KG1 (cell line): ENCODE measurements at regions not wholly inside any gene's neighbourhood (a gene's known extent, or its start where the extent isn't known, plus 50 kb on each side); places are given as distances from the start of the nearest gene placed in this dataset.
"Not testable (repeated sequence)": the region's sequence is repeated elsewhere in the genome, so short reads cannot be mapped to it uniquely, and the experiment has no call there.

Source experiments
- DNase-seq: peaks from one replicate; lab custom pipeline; 2025; lab: John Stamatoyannopoulos, UW

DNA sequence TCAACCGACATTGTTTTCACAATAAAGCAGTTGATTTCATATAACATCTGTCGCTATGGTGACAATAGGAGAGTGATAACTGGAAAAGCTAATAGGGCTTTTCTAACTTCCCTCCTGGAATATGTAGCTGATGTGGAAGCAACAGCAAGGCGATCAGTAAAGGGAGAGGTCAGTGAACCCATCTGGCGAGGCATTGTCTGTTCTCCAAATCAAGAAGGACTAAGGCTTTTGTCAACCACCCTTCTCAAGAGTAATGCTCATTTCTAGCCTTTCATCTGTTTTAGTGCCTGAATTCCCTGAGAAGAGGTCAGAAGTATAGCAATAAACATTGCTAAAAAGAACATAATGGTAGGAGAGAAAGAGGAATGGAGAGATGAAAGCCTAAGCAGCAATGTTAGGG, 201.3 kb downstream of the AKAP7 start:
- no peak for DNase-seq

- not testable (repeated sequence) for DNase-seq
Observed at GRCh38 chr6:131346896-131347295, 211.6 kb downstream of the AKAP7 start.

DNA sequence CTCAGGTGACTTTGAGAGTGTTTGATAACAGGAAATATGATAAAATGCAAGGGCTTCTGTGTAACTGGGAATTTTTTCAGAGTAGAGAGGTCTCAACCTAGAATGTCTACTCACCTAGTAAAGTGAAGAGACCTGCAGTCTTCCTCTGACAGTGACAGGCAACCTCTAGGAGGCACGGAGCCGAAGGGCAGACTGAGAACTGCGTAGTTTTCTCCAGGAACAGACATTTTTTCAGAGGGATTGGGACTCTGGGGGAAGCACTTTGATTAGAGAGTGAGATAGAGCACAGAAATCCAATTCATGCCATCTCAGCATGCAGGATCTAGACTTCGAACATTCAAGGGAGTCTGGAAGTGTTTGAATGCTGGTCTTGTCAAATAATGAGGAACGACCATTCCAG, 213.3 kb downstream of the AKAP7 start:
- no peak for DNase-seq

DNA sequence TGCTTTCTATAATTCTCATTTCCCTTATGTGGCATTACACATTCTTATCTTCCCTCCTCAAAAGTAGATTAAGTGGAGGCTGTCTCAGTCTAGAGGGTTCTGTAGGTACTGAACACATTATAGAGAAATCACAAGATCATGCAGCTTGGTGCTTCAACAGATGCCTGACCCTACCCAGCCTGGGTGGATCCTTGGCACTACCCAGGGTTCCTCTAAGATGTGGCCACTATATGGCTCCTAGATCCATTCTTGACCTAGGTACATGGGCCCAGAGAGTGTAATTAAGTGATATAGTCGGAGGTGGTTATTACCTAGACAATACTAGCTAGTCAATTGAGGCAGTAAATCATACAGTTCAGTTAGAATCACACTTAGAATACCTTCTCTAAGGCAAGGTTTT, 213.9 kb downstream of the AKAP7 start:
- DNase-seq: no peak

- no peak for DNase-seq
Observed at GRCh38 chr6:131353106-131353505, 217.8 kb downstream of the AKAP7 start.

GRCh38 chr6:131353876-131354275, 218.6 kb downstream of the AKAP7 start:
- DNase-seq: no peak

GRCh38 chr6:131354356-131354755, 218.7 kb upstream of the ARG1 start:
- no peak for DNase-seq

- no peak for DNase-seq
Observed at GRCh38 chr6:131356161-131356560, 216.9 kb upstream of the ARG1 start.

DNA sequence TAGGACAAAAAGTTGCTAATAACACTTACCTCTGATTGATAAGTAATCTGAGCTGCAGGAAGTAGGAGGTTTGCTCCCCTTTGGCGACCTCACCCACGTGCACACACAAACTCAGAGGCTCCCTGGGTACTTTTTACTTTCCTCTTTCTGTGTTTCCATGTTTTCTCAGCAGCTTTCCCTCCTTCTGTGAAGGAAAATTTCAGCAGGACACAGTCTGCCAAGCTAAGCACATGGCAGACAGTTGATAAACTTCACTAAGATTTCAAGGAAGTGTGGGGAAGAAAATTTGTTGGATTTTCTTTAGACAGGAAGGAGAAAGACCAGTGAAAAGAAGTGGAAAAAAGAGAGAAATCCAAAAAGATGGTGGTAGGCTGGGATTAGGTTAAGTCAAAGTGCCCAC, 215.5 kb upstream of the ARG1 start:
- no peak for DNase-seq

DNA sequence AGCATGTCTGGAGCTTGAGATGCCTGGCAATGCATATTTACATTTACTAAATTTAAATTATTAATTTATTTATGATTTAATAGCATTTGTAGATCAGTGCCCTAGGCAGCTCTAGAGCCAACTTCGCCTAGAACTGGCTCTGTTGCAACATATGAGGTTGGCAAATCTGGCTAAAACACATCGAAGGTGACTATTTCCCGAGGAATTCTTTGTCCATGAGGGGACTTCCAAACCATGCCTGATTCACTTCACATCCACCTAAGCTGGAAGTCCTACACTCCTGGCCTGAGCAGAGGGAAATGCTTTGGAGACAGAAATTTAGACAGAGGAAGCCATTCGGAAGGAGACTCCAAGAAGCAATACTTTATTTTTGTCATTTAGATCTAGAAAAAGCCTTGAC, 211.0 kb upstream of the ARG1 start:
- no peak for DNase-seq

- no peak for DNase-seq
Observed at GRCh38 chr6:131362696-131363095, 210.3 kb upstream of the ARG1 start.

DNA sequence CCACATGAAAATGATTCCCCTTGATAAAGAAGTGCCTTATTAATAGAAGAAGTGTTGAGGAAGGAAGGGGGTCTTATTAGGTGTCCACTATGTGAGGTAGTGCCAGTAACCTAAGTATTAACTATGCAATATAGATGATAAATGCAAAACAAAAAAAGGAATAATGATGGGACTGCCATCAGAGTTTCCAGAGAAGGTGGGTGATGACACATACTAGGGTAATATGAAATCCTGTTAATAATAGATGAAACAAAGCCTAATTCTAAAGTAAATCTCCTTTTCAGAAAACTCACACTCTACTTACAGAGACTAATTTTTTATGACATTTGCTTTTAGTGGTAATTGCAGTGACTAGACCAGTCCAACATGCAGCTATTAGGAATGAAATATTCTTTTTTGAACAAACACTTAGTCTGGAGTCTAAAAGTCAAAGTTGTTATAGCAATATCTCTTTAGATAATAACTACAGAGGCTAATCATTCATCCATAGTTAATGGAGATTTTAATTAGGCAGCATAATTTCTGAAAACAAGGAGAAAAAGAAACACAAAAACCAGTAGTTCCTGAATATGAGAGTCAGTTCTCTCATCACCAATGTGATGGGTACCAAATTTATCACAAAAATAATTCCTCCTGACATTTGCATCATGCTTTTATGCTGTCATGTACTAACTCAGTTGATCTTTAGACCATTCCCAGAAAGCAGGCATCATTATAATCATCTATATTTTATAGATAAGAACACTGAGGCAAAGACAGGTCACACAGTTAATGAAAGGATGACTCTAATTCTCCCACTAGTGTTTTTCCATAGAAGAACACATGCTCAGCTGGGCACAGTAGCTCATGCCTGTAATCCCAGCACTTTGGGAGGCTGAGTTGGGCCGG, 208.8 kb upstream of the ARG1 start:
- DNase-seq: no peak

GRCh38 chr6:131366223-131366622, 206.8 kb upstream of the ARG1 start:
- no peak for DNase-seq

DNA sequence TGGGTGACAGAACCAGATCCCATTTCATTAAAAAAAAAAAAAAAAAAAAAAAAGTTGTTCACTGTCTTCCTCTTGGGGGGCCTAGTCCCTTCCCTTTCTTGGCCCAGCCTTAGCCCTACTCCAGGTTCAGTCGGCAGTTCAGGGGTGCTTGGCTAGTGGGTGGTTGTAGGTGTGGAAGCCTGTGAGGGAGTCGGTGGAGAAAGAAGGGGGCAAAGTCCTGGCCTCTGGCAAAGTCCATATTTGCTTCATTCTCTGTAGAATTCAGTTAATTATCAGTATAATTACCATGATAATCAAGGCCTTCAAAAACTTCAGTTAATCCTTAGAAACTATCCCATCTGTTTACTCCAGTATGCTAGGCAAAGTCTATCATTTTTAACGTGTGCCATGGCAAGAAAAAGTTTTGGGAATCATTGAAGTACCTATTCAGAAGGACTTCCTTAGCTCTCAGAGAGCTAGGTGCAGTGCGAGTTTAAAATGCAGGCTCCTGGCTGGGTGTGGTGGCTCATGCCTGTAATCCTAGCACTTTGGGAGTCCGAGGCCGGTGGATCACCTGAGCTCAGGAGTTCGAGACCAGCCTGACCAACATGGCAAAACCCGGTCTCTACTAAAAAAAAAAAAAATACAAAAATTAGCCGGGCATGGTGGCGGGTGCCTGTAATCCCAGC, 205.7 kb upstream of the ARG1 start:
- DNase-seq: no peak

GRCh38 chr6:131368198-131368911, 204.7 kb upstream of the ARG1 start:
- no peak for DNase-seq

DNA sequence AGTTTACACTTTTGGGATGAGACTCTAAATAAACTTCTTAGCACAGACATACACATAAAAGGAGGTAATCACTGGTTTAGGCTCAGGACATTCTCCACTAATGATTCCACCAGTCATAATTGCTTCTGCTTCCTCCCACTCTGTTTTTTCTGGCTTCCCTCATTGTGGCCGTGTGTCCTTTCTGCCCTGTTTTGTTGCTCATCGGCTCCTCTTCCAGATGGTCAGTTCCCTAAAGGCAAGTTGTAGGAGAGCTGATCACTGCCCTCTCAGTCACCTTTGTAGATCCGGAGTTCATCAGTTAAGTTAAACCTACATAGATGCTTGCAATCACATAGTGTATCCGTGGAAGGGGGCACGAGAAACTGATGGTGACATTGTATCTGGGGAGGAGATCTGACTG, 200.5 kb upstream of the ARG1 start:
- DNase-seq: no peak

GRCh38 chr6:131377112-131377705, 195.8 kb upstream of the ARG1 start:
- no peak for DNase-seq

DNA sequence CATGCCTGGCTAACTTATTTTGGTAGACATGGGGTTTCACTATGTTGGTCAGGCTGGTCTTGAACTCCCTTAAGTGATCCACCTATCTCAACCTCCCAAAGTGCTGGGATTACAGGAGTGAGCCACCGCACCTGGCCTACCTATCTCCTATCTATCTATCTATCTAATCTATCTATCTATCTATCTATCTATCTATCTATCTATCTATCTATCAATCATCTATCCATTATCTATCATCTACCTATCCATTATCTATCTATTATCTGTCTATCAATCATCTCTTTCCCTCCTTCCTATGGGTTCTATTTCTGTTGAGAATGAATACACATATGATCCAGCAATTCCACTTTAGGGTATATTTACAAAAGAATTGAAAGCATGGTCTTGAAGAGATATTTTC, 194.2 kb upstream of the ARG1 start:
- DNase-seq: no peak

GRCh38 chr6:131379948-131380347, 193.1 kb upstream of the ARG1 start:
- DNase-seq: no peak

DNA sequence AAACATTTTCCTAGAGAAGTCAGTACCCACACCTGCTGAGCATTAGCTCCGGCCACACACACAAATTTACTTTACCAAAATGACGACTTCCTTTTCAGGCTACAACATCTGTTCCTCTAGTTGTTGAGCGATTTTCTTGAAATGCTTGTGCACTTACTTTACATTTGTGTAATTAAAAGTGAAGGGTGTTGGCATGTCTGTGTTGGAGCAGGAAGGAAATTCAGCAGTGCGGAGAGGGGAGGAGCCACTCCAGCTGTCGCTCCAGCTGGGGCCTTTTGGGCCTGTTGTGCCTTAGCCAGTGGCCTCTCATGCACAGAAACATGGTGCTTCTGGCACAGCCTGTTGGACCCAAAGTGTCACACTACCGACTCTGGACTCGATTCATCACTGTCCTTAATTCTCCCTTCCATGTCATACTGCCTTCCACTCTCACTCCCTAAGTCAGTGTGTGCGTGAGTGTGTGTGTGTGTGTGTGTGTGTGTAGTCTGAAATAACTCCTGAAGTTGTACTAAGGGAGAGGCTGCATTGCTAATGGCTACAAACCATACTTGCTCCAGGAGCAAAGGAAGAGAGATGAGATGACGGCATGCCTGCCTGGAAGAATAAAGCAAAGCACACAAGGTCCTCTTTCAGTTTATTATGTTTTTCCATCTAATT, 191.8 kb upstream of the ARG1 start:
- no peak for DNase-seq

DNA sequence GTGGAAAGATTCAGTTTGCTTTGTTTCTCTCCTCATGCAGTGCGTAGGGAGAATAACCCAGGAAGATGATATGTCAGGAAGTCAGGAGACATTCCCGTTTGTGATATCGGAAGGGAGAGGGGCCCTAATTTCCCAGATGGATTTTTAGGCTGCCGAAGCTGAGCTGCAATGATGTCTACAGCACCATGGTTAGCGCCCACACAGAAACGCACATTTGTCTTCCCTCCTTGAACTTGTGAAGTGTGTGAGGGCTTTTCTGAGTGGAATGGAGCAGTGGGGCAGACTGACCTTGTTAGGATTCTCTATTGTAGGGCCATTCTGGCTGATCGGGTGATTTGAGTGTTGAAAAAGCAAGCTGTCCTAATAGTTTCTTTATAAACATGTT, 191.3 kb upstream of the ARG1 start:
- no peak for DNase-seq

DNA sequence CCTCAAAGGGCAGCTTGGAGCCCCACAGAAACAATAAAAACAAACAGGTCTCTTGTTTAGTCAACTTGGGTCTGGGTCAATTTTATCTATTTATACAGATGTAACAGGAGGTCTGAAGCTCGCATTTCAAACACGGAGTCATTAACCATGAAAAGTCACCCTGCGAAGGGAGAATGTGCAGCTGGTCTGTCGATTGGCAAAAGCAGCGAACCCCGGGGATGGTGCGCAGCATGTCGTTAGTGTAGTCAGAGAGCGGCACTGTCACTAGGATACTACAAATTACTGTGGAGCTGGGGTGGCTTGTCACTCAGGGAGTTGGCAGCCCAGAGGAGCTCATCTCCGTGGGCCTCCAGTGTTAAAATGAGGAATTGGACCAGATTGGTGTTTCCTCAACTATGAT, 190.4 kb upstream of the ARG1 start:
- DNase-seq: no peak
